ENCODE measurements at regions not wholly inside any gene's neighbourhood (a gene's known extent, or its start where the extent isn't known, plus 50 kb on each side); places are given as distances from the start of the nearest gene placed in this dataset.

- TF ChIP-seq FOXA1 (IDR thresholded peaks at IDR 0.05) = no peak
- TF ChIP-seq SP1 (IDR thresholded peaks at IDR 0.05) = no peak
- TF ChIP-seq TARDBP (IDR thresholded peaks at IDR 0.05) = no peak
- no peak for TF ChIP-seq ZNF384 (IDR thresholded peaks at IDR 0.05)
Observed at GRCh38 chr12:87812681-87813080, 216.5 kb downstream of the C12orf50 start.

All from HEK293T (cell line).